RWPE2 (cell line): ENCODE measurements at regions not wholly inside any gene's neighbourhood (a gene's known extent, or its start where the extent isn't known, plus 50 kb on each side); places are given as distances from the start of the nearest gene placed in this dataset.

Experiments used
- ATAC-seq: fragments of 200-7000 bp; cut with Tn5 transposase; 3 replicates; pipeline ENCODE4 v1.9.1; 2021; ENCODE audit warnings: low read depth
- DNase-seq: peaks from one replicate; pipeline ENCODE4 v3.0.0-alpha.2; 2020; ENCODE audit warnings: low spot score
- H3K27ac ChIP-seq: fragments of 450-650 bp; 2 replicates; pipeline ENCODE4 v1.5.1; 2017; ENCODE audit warnings: mild to moderate bottlenecking; ENCODE audit not compliant: poor library complexity, severe bottlenecking
- H3K27me3 ChIP-seq: fragments of 250-450 bp; sonication (Bioruptor Pico); 2 replicates; pipeline ENCODE4 v1.5.1; 2021; ENCODE audit warnings: mild to moderate bottlenecking, moderate library complexity; ENCODE audit not compliant: insufficient read depth, poor library complexity, severe bottlenecking
- H3K36me3 ChIP-seq: fragments of 250-450 bp; sonication (Bioruptor Pico); 2 replicates; pipeline ENCODE4 v1.5.1; 2020; ENCODE audit warnings: low read depth, mild to moderate bottlenecking, moderate library complexity
- H3K4me1 ChIP-seq: fragments of 250-450 bp; sonication (Bioruptor Pico); 2 replicates; pipeline ENCODE4 v1.5.1; 2021; ENCODE audit warnings: mild to moderate bottlenecking, moderate library complexity; ENCODE audit not compliant: insufficient read depth, poor library complexity, severe bottlenecking
- H3K4me3 ChIP-seq: fragments of 250-450 bp; sonication (Bioruptor Pico); 2 replicates; pipeline ENCODE4 v1.5.1; 2021; ENCODE audit warnings: mild to moderate bottlenecking, moderate library complexity; ENCODE audit not compliant: severe bottlenecking
- H3K9me3 ChIP-seq: fragments of 250-450 bp; sonication (Bioruptor Pico); 2 replicates; pipeline ENCODE4 v1.5.1; 2021; ENCODE audit warnings: mild to moderate bottlenecking, moderate library complexity; ENCODE audit not compliant: severe bottlenecking
- TF ChIP-seq, protein P1 (sequence below): fragments of 450-650 bp; IDR thresholded peaks from one replicate; pipeline ENCODE4 v1.5.1; 2017; ENCODE audit warnings: mild to moderate bottlenecking, moderate library complexity; ENCODE audit not compliant: poor library complexity, severe bottlenecking

DNA sequence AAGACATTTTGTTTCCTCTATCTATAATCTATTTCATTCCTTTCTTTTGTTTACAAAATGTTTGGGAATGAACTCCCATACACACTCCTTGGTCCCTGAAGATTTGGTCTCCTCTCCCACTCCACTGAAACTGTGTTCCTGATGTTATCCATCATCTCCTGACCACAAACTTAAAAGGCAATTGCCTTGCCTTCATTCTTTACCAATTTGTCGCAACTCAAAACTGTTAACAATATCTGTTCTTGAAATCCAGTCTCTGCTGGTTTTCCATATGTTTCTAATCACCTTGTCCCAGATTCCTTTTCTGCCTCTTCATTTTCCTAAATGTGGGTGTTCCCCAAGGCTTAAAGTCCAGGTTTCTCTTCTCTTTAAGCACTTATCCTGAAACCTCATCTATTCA lies 262.2 kb upstream of the TTC29 start:
- Histone ChIP-seq H3K27me3 (no peaks in the 10 kb centered on the region), H3K9me3 (no peaks in the 10 kb centered on the region), H3K36me3 (no peaks in the 10 kb centered on the region), H3K4me1 (no peaks in the 10 kb centered on the region), H3K27ac (no peak overlapping the region), H3K4me3 (no peak overlapping the region)
- TF ChIP-seq, protein P1, sequence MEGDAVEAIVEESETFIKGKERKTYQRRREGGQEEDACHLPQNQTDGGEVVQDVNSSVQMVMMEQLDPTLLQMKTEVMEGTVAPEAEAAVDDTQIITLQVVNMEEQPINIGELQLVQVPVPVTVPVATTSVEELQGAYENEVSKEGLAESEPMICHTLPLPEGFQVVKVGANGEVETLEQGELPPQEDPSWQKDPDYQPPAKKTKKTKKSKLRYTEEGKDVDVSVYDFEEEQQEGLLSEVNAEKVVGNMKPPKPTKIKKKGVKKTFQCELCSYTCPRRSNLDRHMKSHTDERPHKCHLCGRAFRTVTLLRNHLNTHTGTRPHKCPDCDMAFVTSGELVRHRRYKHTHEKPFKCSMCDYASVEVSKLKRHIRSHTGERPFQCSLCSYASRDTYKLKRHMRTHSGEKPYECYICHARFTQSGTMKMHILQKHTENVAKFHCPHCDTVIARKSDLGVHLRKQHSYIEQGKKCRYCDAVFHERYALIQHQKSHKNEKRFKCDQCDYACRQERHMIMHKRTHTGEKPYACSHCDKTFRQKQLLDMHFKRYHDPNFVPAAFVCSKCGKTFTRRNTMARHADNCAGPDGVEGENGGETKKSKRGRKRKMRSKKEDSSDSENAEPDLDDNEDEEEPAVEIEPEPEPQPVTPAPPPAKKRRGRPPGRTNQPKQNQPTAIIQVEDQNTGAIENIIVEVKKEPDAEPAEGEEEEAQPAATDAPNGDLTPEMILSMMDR, result no peak
- DNase-seq (no peak), ATAC-seq (no peak)

DNA sequence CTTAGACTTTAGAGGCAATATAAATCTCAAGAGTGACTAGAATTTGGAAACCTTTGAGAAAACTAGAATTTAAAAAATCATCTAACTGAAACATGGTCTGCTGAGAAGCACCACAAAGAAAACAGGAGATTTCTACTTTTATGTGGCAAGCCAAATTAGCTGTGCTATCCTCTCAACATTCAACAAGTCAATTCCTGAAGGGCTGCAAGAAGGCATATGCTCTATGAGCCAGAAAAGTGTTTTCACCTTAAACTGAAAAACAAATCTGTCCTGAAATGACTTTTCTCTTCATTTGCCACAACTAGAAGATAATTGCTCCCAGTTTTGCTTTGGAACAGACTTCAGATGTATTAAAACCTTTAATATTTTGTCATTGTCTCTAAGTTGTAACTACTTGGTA lies 263.2 kb upstream of the EDNRA start:
- ATAC-seq, result no peak
- Histone ChIP-seq H3K9me3 (no peaks in the 10 kb centered on the region), H3K27me3 (no peaks in the 10 kb centered on the region), H3K4me1 (no peaks in the 10 kb centered on the region), H3K4me3 (no peak overlapping the region), H3K27ac (no peak overlapping the region), H3K36me3 (no peaks in the 10 kb centered on the region)
- DNase-seq, result no peak
- TF ChIP-seq, protein P1, result no peak

DNA sequence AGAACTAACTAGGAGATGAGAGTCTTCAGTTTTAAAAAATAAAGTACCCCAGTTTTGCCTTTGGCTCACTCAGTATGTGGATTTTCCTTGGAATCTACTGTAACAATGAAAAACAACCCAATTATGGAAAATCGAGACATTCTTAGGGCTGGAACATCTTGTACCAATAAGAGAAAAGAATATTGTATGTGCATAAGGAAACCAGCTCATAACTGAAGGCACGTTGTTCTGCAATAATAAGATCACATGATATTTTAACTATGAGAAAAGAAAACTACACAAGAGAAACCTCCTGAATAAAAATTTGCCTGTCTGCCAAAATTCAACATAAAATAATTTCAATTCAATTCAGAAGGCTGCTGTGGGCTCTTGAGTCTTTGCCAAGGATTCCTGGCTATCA lies 261.8 kb upstream of the EDNRA start:
- no peak for DNase-seq
- no peaks in the 10 kb centered on the region for H3K9me3 ChIP-seq
- TF ChIP-seq, protein P1, result no peak
- no peak for ATAC-seq
- H3K27ac ChIP-seq, result no peak overlapping the region
- no peaks in the 10 kb centered on the region for H3K4me1 ChIP-seq
- H3K4me3 ChIP-seq, result no peak overlapping the region
- H3K27me3 ChIP-seq, result no peaks in the 10 kb centered on the region
- H3K36me3 ChIP-seq, result no peaks in the 10 kb centered on the region

DNA sequence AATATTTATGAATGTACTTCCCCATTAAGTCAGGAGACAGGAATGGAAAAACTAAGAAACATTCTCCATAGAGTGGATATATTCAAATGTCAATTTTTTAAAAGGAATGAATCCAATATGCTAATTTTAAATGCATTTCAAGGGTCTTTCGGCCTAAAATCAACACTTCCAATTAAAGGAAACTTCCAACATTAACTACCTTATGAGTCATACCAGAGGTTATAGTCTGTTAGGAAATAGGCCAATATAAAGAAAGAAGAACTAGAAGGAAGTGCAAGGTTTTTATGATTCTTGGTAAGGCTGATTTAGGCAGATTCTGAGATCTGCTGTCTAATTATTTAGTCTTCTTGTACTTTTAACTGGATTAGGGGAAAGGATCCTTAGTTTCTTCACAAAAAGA lies 260.1 kb upstream of the EDNRA start:
- Histone ChIP-seq H3K27ac (no peak overlapping the region), H3K27me3 (no peaks in the 10 kb centered on the region), H3K9me3 (no peaks in the 10 kb centered on the region), H3K36me3 (no peaks in the 10 kb centered on the region), H3K4me1 (no peaks in the 10 kb centered on the region), H3K4me3 (no peak overlapping the region)
- TF ChIP-seq, protein P1, result no peak
- no peak for DNase-seq
- ATAC-seq, result no peak

DNA sequence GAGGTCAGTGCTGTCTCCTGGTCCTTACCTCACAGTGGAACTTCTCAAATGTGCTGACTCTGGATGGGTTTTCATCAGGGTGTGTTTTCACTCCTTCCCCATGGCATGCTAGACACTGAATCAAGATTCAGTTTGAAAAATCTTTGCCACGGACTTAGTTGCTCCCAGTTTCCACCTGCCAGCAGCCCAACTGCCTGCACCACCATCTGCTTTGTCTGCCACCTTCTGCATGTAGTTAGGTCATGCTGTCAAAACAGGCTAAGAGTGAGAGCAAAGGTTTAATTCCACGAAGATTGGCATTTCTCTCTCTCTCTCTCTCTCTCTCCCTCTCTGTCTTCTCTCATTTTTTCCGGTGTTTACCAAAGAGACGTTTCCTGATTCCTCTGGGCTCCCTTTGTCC lies 258.0 kb upstream of the EDNRA start:
- TF ChIP-seq, protein P1, result no peak
- ATAC-seq (no peak), DNase-seq (no peak)
- no peak overlapping the region for H3K4me3 ChIP-seq
- no peaks in the 10 kb centered on the region for H3K36me3 ChIP-seq
- no peaks in the 10 kb centered on the region for H3K27me3 ChIP-seq
- no peaks in the 10 kb centered on the region for H3K4me1 ChIP-seq
- H3K27ac ChIP-seq, result no peak overlapping the region
- no peaks in the 10 kb centered on the region for H3K9me3 ChIP-seq
